Endothelial cell of umbilical vein (primary cell): ENCODE measurements at regions not wholly inside any gene's neighbourhood (a gene's known extent, or its start where the extent isn't known, plus 50 kb on each side); places are given as distances from the start of the nearest gene placed in this dataset.

Experiments used
- BruUV-seq: library from RNA; stranded (reverse); fragments of 400-500 nt; replicated peaks from 2 replicates; lab custom pipeline; 2021; lab: Mats Ljungman, UMichigan
- CTCF ChIA-PET: fragments of 300-600, 350-600 bp; sonication (Branson Sonifier 250); formaldehyde crosslinking; loops from one replicate; lab custom pipeline; 2021; ENCODE audit warnings: antibody characterized with exemption, inconsistent platforms; lab: Charles Lee
- POLR2A ChIA-PET: fragments of 300-600, 350-600 bp; sonication (Branson Sonifier 250); formaldehyde crosslinking; loops from one replicate; lab custom pipeline; 2021; ENCODE audit warnings: antibody characterized with exemption, inconsistent platforms; lab: Charles Lee
- DNase-seq: peaks from one replicate; pipeline ENCODE4 v3.0.0-alpha.2; 2011; ENCODE audit warnings: low read depth, low spot score
- FAIRE-seq: peaks from 2 replicates; lab custom pipeline; 2011; peaks lifted over from hg19 to GRCh38; lab: Jason Lieb, UNC
- H2AFZ ChIP-seq: 2 replicates; pipeline ENCODE4 v1.6.0; 2012; ENCODE audit warnings: low read depth, low read length, control low read depth, inconsistent platforms
- H3K27ac ChIP-seq: 2 replicates; pipeline ENCODE4 v1.5.1; 2011; ENCODE audit warnings: low read depth, mild to moderate bottlenecking, control low read depth, low read length, moderate library complexity; ENCODE audit not compliant: insufficient read depth
- H3K27me3 ChIP-seq, 2 experiments: 2 replicates each; pipeline versions ENCODE4 v1.6.0 to v1.6.1; 2011; ENCODE audit warnings: low read length in 2 of 2, mixed read lengths in 1 of 2; ENCODE audit not compliant: control insufficient read depth in 2 of 2, insufficient read depth in 2 of 2
- H3K36me3 ChIP-seq, 2 experiments: 2 replicates in 1 of 2; 3 replicates in 1 of 2; pipeline ENCODE4 v1.5.1; 2011; ENCODE audit warnings: low read length in 2 of 2, mild to moderate bottlenecking in 1 of 2, moderate library complexity in 1 of 2; ENCODE audit not compliant: control insufficient read depth in 2 of 2, insufficient read depth in 2 of 2; ENCODE audit errors: extremely low read depth in 1 of 2
- H3K4me1 ChIP-seq: 3 replicates; pipeline ENCODE4 v1.5.1; 2011; ENCODE audit warnings: mild to moderate bottlenecking, low read length; ENCODE audit not compliant: control insufficient read depth, insufficient read depth; ENCODE audit errors: extremely low read depth
- H3K4me2 ChIP-seq: 2 replicates; pipeline ENCODE4 v1.6.1; 2011; ENCODE audit warnings: low read length, control low read depth, mixed read lengths; ENCODE audit not compliant: insufficient read depth
- H3K4me3 ChIP-seq, 3 experiments: fragments of 200-600 bp in 1 of 3; sonication (generic), shearing (Covaris generic) in 1 of 3; replicated peaks in 1 of 3; 2 replicates each; pipeline ENCODE4 v1.5.1; 2011 to 2016; ENCODE audit warnings: control low read depth in 3 of 3, low read length in 3 of 3, mild to moderate bottlenecking in 2 of 3, inconsistent platforms in 1 of 3, low read depth in 1 of 3, moderate library complexity in 1 of 3; ENCODE audit not compliant: insufficient read depth in 1 of 3
- H3K79me2 ChIP-seq: 2 replicates; pipeline ENCODE4 v1.6.0; 2012; ENCODE audit warnings: low read length, inconsistent platforms; ENCODE audit not compliant: control insufficient read depth, insufficient read depth
- H3K9ac ChIP-seq: replicated peaks from 2 replicates; pipeline ENCODE3; 2011; ENCODE audit warnings: low read length, control low read depth; ENCODE audit not compliant: insufficient read depth; ENCODE audit errors: extremely low read depth
- H3K9me1 ChIP-seq: replicated peaks from 3 replicates; pipeline ENCODE4 v1.6.0; 2011; ENCODE audit warnings: mild to moderate bottlenecking, low read length; ENCODE audit not compliant: control insufficient read depth, insufficient read depth; ENCODE audit errors: extremely low read depth
- H3K9me3 ChIP-seq: replicated peaks from 2 replicates; pipeline ENCODE4 v1.5.1; 2012; ENCODE audit warnings: low read length, inconsistent platforms; ENCODE audit not compliant: control insufficient read depth, insufficient read depth
- H4K20me1 ChIP-seq: replicated peaks from 2 replicates; pipeline ENCODE3; 2011; ENCODE audit warnings: mild to moderate bottlenecking, low read length; ENCODE audit not compliant: control insufficient read depth, insufficient read depth; ENCODE audit errors: extremely low read depth
- EZH2 ChIP-seq: IDR thresholded peaks from 2 replicates; pipeline ENCODE4 v1.6.1; 2012; ENCODE audit warnings: borderline replicate concordance, low read depth, mild to moderate bottlenecking, moderate library complexity, low read length, inconsistent platforms; ENCODE audit not compliant: severe bottlenecking
- FOS ChIP-seq: IDR thresholded peaks from 2 replicates; pipeline ENCODE4 v1.6.1; 2011; ENCODE audit warnings: mild to moderate bottlenecking, low read length, moderate library complexity, borderline replicate concordance; ENCODE audit not compliant: insufficient read depth
- GATA2 ChIP-seq: IDR thresholded peaks from 2 replicates; pipeline ENCODE4 v1.7.0; 2011; ENCODE audit warnings: low read depth, mild to moderate bottlenecking, moderate library complexity, mixed read lengths, low read length; ENCODE audit not compliant: insufficient read length, insufficient read depth
- JUN ChIP-seq: IDR thresholded peaks from 2 replicates; pipeline ENCODE4 v1.6.1; 2011; ENCODE audit warnings: borderline replicate concordance, low read depth; ENCODE audit not compliant: insufficient read length, insufficient read depth
- MYC ChIP-seq: IDR thresholded peaks from one replicate; pipeline ENCODE4 v1.6.1; 2011; ENCODE audit warnings: mild to moderate bottlenecking, low read depth, low read length
- POLR2A ChIP-seq: IDR thresholded peaks from 2 replicates; pipeline ENCODE4 v1.6.1; 2012; ENCODE audit warnings: low read depth, mild to moderate bottlenecking, control low read depth, low read length
- POLR2AphosphoS5 ChIP-seq: IDR thresholded peaks from 2 replicates; pipeline ENCODE4 v1.6.1; 2012; ENCODE audit warnings: low read depth, mild to moderate bottlenecking, control low read depth, low read length, moderate library complexity; ENCODE audit not compliant: insufficient read depth
- dilution Hi-C: fragments of 300-500 bp; cut with MboI; formaldehyde crosslinking; loops from one replicate; pipeline ENCODE4 v1.15.0; 2019; ENCODE audit warnings: low sequenced_read_pairs; ENCODE audit not compliant: extremely low pct_ligation_motif_present
- intact Hi-C: fragments of 100-400 bp; cut with micrococcal nuclease; formaldehyde crosslinking; loops from one replicate; pipeline ENCODE4 v1.10.0; 2022
- TF ChIP-seq, protein P1 (sequence below), 2 donors: IDR thresholded peaks; 1 replicate in 1 of 2; 2 replicates in 1 of 2; pipeline ENCODE4 v1.5.1; 2011; ENCODE audit warnings: low read length in 2 of 2, mild to moderate bottlenecking in 2 of 2, moderate library complexity in 2 of 2, control low read depth in 1 of 2, inconsistent platforms in 1 of 2, low read depth in 1 of 2; ENCODE audit not compliant: insufficient read depth in 1 of 2; ENCODE audit errors: extremely low read depth in 1 of 2
- TF ChIP-seq, protein P2 (sequence below): IDR thresholded peaks from 2 replicates; pipeline ENCODE4 v1.6.1; 2011; ENCODE audit not compliant: insufficient read depth, insufficient read length

DNA sequence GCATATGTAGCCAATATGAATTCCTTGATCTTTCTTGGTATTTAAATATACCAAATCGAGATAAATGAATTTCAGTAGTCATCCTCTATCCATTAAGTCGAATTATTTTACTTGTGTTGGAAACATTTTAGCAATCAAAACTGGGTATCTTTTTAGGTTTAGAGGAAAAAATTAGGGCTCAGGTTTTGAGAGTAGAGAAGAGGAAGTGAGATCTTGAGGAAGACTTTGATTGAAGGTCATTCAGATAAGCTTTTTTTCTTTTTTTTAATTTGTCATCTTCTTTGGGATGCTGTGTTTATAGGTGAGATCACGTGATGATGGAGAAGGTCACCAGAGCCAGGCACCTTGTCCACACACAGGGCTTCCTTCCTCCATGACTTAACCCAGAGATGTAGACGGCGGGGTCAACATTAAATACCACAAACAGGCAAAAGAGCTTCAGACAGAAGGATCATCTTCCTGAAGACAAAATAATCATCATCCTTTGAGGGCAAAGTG is 750.1 kb downstream of the RNF144A start:
- Histone ChIP-seq H3K27me3 (no peaks in the 10 kb centered on the region), H3K4me1 (no peaks in the 10 kb centered on the region), H2AFZ (no peak overlapping the region), H3K9me1 (no peaks in the 10 kb centered on the region), H3K4me3 (no peak overlapping the region), H3K79me2 (no peaks in the 10 kb centered on the region), H3K9ac (no peak overlapping the region), H3K36me3 (no peaks in the 10 kb centered on the region), H3K9me3 (peaks cover 3% of the 10 kb centered on the region), H3K27ac (no peak overlapping the region), H3K4me2 (no peak overlapping the region), H4K20me1 (no peaks in the 10 kb centered on the region)
- BruUV-seq: no TSS peak
- dilution Hi-C loops (no loop called here), intact Hi-C loops (no loop called here)
- TF ChIP-seq FOS: no peak
- TF ChIP-seq, protein P1, sequence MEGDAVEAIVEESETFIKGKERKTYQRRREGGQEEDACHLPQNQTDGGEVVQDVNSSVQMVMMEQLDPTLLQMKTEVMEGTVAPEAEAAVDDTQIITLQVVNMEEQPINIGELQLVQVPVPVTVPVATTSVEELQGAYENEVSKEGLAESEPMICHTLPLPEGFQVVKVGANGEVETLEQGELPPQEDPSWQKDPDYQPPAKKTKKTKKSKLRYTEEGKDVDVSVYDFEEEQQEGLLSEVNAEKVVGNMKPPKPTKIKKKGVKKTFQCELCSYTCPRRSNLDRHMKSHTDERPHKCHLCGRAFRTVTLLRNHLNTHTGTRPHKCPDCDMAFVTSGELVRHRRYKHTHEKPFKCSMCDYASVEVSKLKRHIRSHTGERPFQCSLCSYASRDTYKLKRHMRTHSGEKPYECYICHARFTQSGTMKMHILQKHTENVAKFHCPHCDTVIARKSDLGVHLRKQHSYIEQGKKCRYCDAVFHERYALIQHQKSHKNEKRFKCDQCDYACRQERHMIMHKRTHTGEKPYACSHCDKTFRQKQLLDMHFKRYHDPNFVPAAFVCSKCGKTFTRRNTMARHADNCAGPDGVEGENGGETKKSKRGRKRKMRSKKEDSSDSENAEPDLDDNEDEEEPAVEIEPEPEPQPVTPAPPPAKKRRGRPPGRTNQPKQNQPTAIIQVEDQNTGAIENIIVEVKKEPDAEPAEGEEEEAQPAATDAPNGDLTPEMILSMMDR (IDR thresholded peaks at IDR 0.05; ENCODE audit: extremely low read depth in 1 of 2, insufficient read depth in 1 of 2, low read depth in 1 of 2, low read length in 2 of 2): no peak
- no peak for TF ChIP-seq JUN
- TF ChIP-seq POLR2A: no peak
- FAIRE-seq (no peak), DNase-seq (no peak)
- POLR2A ChIA-PET: no interaction called here
- CTCF ChIA-PET: no interaction called here

DNA sequence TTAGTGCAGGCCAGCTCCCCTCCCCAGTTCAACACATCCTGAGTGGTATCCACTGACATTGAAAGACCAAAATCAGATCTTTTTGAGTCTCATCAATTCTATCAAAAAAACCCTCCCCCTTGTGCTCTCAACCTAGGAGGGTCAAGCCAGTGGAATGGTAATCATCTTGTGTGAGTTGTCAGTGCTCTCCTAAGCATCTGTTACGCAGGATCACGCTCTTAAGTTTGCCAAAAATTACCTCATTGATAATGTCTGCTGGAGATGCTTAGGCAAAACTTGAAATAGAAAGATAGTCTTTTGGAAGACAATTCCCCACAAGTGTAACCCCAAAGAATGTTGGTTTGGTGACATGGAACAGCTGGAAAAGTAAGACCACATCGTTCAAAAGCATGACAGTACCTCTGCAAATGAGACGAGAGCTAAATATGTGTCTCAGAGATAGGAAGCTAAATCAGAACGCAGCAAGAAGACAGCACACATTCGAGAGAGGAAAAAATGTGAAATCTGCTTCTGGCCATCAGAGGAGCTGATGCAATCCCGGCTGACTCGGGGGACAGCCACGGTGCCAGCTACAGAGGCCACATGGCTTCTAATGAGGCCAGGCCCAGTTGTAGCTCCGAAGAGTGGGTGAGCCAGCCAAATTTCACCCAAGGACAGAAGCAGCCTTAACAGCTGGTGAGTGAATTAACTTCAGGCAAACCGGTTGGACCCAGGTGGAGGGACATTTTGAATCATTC is 753.9 kb downstream of the RNF144A start:
- dilution Hi-C loops: no loop called here
- FAIRE-seq: no peak
- CTCF ChIA-PET: no interaction called here

More for the DNA sequence above, 753.9 kb downstream of the RNF144A start:
- POLR2A ChIA-PET: no interaction called here
- DNase-seq: no peak
- intact Hi-C loops: loop anchor here (5.0 kb wide), 1 partner anchor 469 kb away; no protein-coding TSS in a partner anchor
- BruUV-seq: no TSS peak
- no peaks in the 10 kb centered on the region for H3K36me3 ChIP-seq
- no peak overlapping the region for H3K4me2 ChIP-seq
- H2AFZ ChIP-seq: no peak overlapping the region
- no peaks in the 10 kb centered on the region for H3K79me2 ChIP-seq
- H3K9ac ChIP-seq: no peak overlapping the region
- no peak overlapping the region for H3K4me3 ChIP-seq
- no peaks in the 10 kb centered on the region for H3K4me1 ChIP-seq
- no peaks in the 10 kb centered on the region for H3K9me1 ChIP-seq
- no peak for TF ChIP-seq POLR2A
- no peak for TF ChIP-seq FOS
- no peak for TF ChIP-seq POLR2AphosphoS5
- TF ChIP-seq, protein P2, sequence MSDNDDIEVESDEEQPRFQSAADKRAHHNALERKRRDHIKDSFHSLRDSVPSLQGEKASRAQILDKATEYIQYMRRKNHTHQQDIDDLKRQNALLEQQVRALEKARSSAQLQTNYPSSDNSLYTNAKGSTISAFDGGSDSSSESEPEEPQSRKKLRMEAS: no peak
- TF ChIP-seq, protein P1 (IDR thresholded peaks at IDR 0.05; ENCODE audit: extremely low read depth in 1 of 2, insufficient read depth in 1 of 2, low read depth in 1 of 2, low read length in 2 of 2): no peak
- TF ChIP-seq MYC: no peak
- TF ChIP-seq EZH2: no peak
- no peak for TF ChIP-seq GATA2
- no peak for TF ChIP-seq JUN
- H3K27ac ChIP-seq: no peak overlapping the region
- H3K27me3 ChIP-seq: no peaks in the 10 kb centered on the region
- no peaks in the 10 kb centered on the region for H3K9me3 ChIP-seq
- no peaks in the 10 kb centered on the region for H4K20me1 ChIP-seq
